ENCODE measurements at regions not wholly inside any gene's neighbourhood (a gene's known extent, or its start where the extent isn't known, plus 50 kb on each side); places are given as distances from the start of the nearest gene placed in this dataset.

DNA sequence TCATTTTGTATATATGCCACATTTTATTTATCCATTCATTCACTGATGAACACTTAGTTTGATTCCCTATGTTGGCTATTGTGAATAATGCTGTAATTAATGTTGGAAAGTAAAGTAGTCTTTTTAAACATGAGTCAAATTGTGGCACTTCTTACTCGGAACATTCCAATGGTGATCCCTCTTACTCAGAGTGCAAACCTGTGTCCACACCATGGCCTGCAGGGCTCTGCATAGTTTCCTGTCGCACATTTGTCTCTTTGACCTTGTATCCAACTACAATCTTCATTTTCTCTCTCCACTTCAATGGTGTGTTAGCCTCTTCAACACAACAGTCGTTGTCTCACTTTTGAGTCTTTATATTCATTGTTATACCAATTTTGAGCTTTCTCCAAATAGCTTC, 98.1 kb upstream of the PAPPA start:
- peaks cover 0 to 2% (median 0%) of the 10 kb centered on the region in 5 donors for H3K27me3 Mint-ChIP-seq
- H3K36me3 Mint-ChIP-seq = no peaks in the 10 kb centered on the region
- no peak for DNase-seq
- peaks cover 0 to 25% (median 5%) of the 10 kb centered on the region in 9 donors for H3K9me3 Mint-ChIP-seq
- POLR2A ChIA-PET = no interaction called here
- no peak overlapping the region for H3K4me3 Mint-ChIP-seq
- H3K27ac Mint-ChIP-seq = no peak overlapping the region
- no peaks in the 10 kb centered on the region for H3K4me1 Mint-ChIP-seq
- ATAC-seq = no peak

GRCh38 chr9:116057371-116057770, 96.2 kb upstream of the PAPPA start:
- no peak overlapping the region for H3K4me3 Mint-ChIP-seq
- POLR2A ChIA-PET = no interaction called here
- no peaks in the 10 kb centered on the region for H3K36me3 Mint-ChIP-seq
- peaks cover 0 to 5% (median 0%) of the 10 kb centered on the region in 5 donors for H3K27me3 Mint-ChIP-seq
- H3K27ac Mint-ChIP-seq = no peak overlapping the region
- DNase-seq (no peak), ATAC-seq (no peak)
- no peaks in the 10 kb centered on the region for H3K4me1 Mint-ChIP-seq
- H3K9me3 Mint-ChIP-seq = peaks cover 0 to 25% (median 5%) of the 10 kb centered on the region in 9 donors

DNA sequence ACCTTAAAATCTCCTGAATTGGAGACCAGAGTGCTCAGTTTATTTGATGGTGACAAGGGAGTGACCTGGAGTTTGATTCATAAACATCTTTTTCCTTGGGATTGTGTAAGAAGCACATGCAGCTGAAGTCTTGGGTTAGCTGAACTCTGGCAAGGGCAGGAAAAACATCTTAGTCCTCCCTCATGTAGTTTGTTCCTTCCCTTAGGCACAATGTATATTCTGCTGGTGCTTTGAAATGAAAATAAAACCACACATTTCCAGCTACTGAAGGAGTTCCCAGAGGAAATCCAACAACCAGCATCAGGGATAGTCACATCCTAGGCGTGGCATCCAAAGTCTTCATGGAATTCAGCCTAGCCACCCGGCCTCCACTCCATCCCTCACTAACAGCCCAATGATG, 95.2 kb upstream of the PAPPA start:
- Mint-ChIP-seq H3K4me1 (no peaks in the 10 kb centered on the region), H3K27me3 (peaks cover 0 to 5% (median 0%) of the 10 kb centered on the region in 5 donors), H3K27ac (no peak overlapping the region), H3K9me3 (peaks cover 0 to 25% (median 5%) of the 10 kb centered on the region in 9 donors), H3K36me3 (no peaks in the 10 kb centered on the region), H3K4me3 (no peak overlapping the region)
- POLR2A ChIA-PET = no interaction called here
- DNase-seq = no peak
- no peak for ATAC-seq

DNA sequence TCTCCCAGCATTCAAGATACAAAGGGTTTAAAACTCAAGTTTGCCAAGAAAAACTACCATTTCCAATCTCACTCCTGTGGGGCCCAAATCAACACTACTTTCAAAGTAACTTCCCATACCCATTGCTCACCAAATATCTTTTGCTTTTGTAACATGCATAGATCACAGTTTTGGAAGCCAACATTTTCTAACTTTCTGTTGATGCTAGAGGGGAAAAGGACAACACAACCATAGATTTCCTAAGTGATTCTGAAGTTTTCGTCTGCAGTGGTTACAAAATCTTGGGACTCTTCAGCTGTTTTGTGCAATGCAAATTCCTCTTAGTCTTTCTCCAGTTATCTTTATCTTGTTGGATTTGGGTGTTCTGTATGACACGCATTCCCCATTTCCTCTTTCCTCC, 94.1 kb upstream of the PAPPA start:
- POLR2A ChIA-PET = no interaction called here
- Mint-ChIP-seq H3K27ac (no peak overlapping the region), H3K4me3 (no peak overlapping the region), H3K36me3 (no peaks in the 10 kb centered on the region), H3K9me3 (peaks cover 0 to 22% (median 8%) of the 10 kb centered on the region in 9 donors), H3K27me3 (peaks cover 0 to 5% (median 0%) of the 10 kb centered on the region in 5 donors), H3K4me1 (no peaks in the 10 kb centered on the region)
- DNase-seq (no peak), ATAC-seq (no peak)

- Mint-ChIP-seq H3K27ac (no peak overlapping the region), H3K4me3 (no peak overlapping the region), H3K36me3 (no peaks in the 10 kb centered on the region), H3K9me3 (peaks cover 0 to 20% (median 4%) of the 10 kb centered on the region in 9 donors), H3K4me1 (no peaks in the 10 kb centered on the region), H3K27me3 (peaks cover 0 to 5% (median 0%) of the 10 kb centered on the region in 5 donors)
- ATAC-seq = no peak
- DNase-seq = no peak
- POLR2A ChIA-PET = no interaction called here
Observed at GRCh38 chr9:116060631-116061030, 93.0 kb upstream of the PAPPA start.

DNA sequence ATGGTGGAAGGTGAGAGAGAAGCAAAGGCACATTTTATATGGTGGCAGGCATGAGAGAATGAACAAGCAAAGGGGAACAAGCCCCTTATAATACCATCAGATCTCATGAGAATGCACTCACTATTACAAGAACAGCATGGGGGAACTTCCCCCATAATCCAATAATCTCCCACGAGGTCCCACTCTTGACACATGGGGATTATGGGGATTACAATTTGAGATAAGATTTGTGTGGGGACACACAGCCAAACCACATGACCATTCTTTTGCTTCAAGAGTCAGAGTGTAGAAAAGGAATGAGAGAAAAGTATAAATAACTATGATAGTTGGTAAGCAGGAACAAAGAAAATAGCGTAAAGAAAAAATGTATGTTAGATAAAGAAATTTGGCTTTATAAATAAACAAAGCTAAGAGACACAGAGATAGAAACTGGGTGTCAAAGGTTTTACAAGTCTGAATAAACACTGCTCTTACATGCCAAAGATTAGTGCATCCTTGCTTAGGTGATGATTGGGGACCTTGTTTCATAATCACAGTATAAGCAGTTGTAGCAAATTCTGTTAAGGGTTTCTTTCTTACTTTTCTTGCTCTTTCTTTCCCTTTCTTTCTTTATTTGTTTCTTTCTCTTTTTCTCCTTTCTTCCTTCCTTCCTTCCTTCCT, 91.9 kb upstream of the PAPPA start:
- Mint-ChIP-seq H3K27ac (no peak overlapping the region), H3K27me3 (peaks cover 0 to 5% (median 0%) of the 10 kb centered on the region in 5 donors), H3K36me3 (no peaks in the 10 kb centered on the region), H3K9me3 (peaks cover 0 to 20% (median 4%) of the 10 kb centered on the region in 9 donors), H3K4me1 (no peaks in the 10 kb centered on the region), H3K4me3 (no peak overlapping the region)
- no peak for ATAC-seq
- POLR2A ChIA-PET = no interaction called here
- DNase-seq = no peak

- POLR2A ChIA-PET = no interaction called here
- peaks cover 0 to 20% (median 4%) of the 10 kb centered on the region in 9 donors for H3K9me3 Mint-ChIP-seq
Observed at GRCh38 chr9:116062206-116062550, 91.4 kb upstream of the PAPPA start.

DNA sequence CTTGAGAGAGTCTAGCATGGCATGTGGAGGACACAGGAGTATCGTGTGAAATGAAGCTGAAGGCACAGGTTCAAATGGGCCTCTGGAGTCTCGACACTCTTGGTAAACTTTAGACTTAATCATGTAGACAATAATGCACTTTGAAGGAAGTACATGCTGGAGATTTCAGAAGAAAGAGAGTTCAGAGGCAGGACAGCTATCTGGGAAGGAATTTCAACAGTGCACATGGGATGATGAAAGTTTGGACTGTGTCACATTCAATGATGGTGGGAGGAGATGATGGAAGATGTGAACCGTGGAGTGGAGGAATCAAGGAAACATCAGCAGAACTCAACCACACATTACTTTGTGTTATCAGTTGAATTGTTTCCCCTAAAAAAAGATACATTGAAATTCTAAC, 88.6 kb upstream of the PAPPA start:
- no peak overlapping the region for H3K27ac Mint-ChIP-seq
- no peak overlapping the region for H3K4me3 Mint-ChIP-seq
- no peaks in the 10 kb centered on the region for H3K4me1 Mint-ChIP-seq
- H3K36me3 Mint-ChIP-seq = no peaks in the 10 kb centered on the region
- peaks cover 0 to 20% (median 2%) of the 10 kb centered on the region in 9 donors for H3K9me3 Mint-ChIP-seq
- DNase-seq (no peak), ATAC-seq (no peak)
- H3K27me3 Mint-ChIP-seq = peaks cover 0 to 5% (median 0%) of the 10 kb centered on the region in 5 donors
- POLR2A ChIA-PET = no interaction called here

More at GRCh38 chr9:116062206-116062550, 91.4 kb upstream of the PAPPA start:
- Mint-ChIP-seq H3K27ac (no peak overlapping the region), H3K4me3 (no peak overlapping the region), H3K36me3 (no peaks in the 10 kb centered on the region), H3K4me1 (no peaks in the 10 kb centered on the region), H3K27me3 (peaks cover 0 to 5% (median 0%) of the 10 kb centered on the region in 5 donors)
- ATAC-seq (no peak), DNase-seq (no peak)

DNA sequence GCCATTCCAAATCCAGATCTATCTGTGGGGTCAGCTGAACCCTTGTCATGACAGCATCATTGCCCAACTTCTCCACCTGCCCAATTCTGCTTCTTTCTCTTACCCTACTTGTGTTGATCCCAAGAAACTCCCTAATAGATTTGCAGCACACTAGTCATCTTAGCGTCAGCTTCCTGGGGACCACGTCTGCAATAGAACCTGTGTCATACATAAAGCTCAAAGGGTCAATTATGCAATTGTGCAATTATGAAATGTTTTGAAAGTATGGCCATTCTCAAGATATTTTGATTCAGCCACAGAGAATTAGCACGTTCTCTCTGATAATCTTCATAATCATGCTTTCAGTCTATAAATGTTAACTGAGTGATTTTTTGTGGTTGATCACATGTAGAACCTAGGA, 87.4 kb upstream of the PAPPA start:
- Mint-ChIP-seq H3K9me3 (peaks cover 0 to 14% (median 2%) of the 10 kb centered on the region in 9 donors), H3K36me3 (no peaks in the 10 kb centered on the region), H3K4me3 (no peak overlapping the region), H3K4me1 (no peaks in the 10 kb centered on the region), H3K27me3 (peaks cover 0 to 4% (median 0%) of the 10 kb centered on the region in 5 donors), H3K27ac (no peak overlapping the region)
- no peak for ATAC-seq
- POLR2A ChIA-PET = no interaction called here
- DNase-seq = no peak

DNA sequence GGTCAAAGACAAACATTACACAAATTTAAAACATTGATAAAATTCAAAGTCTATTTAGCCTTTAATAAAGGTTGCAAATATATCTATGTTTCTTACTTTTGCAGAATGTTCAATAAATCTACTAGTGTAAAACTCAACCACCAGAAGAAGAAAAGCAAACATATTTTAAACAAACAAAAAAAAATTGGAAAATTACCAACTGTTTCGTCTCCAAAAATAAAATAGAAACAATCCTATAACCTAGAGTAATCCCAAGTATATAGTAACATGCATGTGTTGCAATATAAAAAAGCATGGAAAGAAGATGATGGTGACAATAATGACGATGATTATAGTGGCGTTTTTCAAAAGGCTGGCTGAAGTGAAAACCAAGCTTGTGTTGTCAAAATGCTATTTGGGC, 86.0 kb upstream of the PAPPA start:
- H3K27ac Mint-ChIP-seq = no peak overlapping the region
- no peak for ATAC-seq
- no peak for DNase-seq
- no peaks in the 10 kb centered on the region for H3K4me1 Mint-ChIP-seq
- H3K27me3 Mint-ChIP-seq = peaks cover 0 to 6% (median 0%) of the 10 kb centered on the region in 5 donors
- H3K4me3 Mint-ChIP-seq = no peak overlapping the region
- POLR2A ChIA-PET = no interaction called here
- no peaks in the 10 kb centered on the region for H3K36me3 Mint-ChIP-seq
- peaks cover 0 to 14% (median 0%) of the 10 kb centered on the region in 9 donors for H3K9me3 Mint-ChIP-seq

GRCh38 chr9:116070256-116070914, 83.2 kb upstream of the PAPPA start:
- ATAC-seq (no peak), DNase-seq (no peak)
- H3K4me1 Mint-ChIP-seq = no peaks in the 10 kb centered on the region
- POLR2A ChIA-PET = no interaction called here
- H3K36me3 Mint-ChIP-seq = no peaks in the 10 kb centered on the region
- peaks cover 0 to 6% (median 0%) of the 10 kb centered on the region in 5 donors for H3K27me3 Mint-ChIP-seq
- H3K27ac Mint-ChIP-seq = no peak overlapping the region
- H3K4me3 Mint-ChIP-seq = no peak overlapping the region
- peaks cover 0 to 3% (median 0%) of the 10 kb centered on the region in 9 donors for H3K9me3 Mint-ChIP-seq

DNA sequence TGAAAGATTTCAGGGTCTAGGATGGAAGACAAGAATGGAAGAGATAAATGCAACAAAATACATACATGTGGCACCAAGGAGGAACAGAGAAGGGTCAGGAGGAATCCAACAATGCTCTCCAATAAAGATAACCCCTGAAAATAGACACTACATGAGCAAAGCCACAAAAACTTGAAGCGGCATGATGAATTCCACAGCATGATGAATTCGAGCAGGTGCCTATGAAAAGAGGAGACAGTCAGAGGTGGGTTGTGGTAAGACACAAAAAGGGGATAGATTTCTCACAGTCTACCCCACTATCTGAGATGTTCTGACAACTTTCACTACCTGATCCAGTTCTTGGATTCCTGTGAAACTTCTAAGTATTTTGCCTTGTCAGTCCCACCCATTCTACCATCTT, 81.5 kb upstream of the PAPPA start:
- POLR2A ChIA-PET = no interaction called here
- Mint-ChIP-seq H3K9me3 (peaks cover 0 to 3% (median 0%) of the 10 kb centered on the region in 9 donors), H3K36me3 (no peaks in the 10 kb centered on the region), H3K4me1 (no peaks in the 10 kb centered on the region), H3K27me3 (peaks cover 0 to 6% (median 0%) of the 10 kb centered on the region in 5 donors), H3K27ac (no peak overlapping the region), H3K4me3 (no peak overlapping the region)
- DNase-seq = no peak
- no peak for ATAC-seq

GRCh38 chr9:116073826-116074225, 79.8 kb upstream of the PAPPA start:
- H3K4me3 Mint-ChIP-seq = no peak overlapping the region
- no peak for ATAC-seq
- H3K36me3 Mint-ChIP-seq = no peaks in the 10 kb centered on the region
- H3K9me3 Mint-ChIP-seq = peaks cover 0 to 3% (median 0%) of the 10 kb centered on the region in 9 donors
- no peaks in the 10 kb centered on the region for H3K4me1 Mint-ChIP-seq
- DNase-seq = no peak
- peaks cover 0 to 3% (median 0%) of the 10 kb centered on the region in 5 donors for H3K27me3 Mint-ChIP-seq
- no peak overlapping the region for H3K27ac Mint-ChIP-seq
- POLR2A ChIA-PET = no interaction called here

DNA sequence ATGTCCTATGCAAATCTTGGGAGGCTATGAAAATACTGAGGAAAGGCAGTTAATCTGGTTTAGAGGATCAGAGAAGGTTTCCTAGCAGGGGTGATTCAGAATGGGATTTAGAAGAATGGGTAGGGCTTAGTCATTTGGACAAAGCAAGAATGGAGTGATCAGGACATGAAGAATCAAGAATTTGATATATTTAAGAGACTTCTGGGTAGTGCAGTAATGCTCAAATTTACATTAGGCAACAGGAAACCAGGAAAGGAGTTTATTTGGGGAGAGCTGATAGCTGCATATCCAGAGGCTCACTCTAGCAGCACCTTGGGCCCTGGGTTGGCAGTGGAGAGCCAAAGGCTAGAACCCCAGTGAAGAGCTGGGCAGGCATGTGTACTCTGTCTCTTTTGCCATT, 78.9 kb upstream of the PAPPA start:
- Mint-ChIP-seq H3K9me3 (peaks cover 0 to 3% (median 0%) of the 10 kb centered on the region in 9 donors), H3K36me3 (no peaks in the 10 kb centered on the region), H3K4me3 (no peak overlapping the region), H3K27ac (no peak overlapping the region), H3K4me1 (no peaks in the 10 kb centered on the region), H3K27me3 (peaks cover 0 to 3% (median 0%) of the 10 kb centered on the region in 5 donors)
- DNase-seq (no peak), ATAC-seq (no peak)
- POLR2A ChIA-PET = no interaction called here
